GM23338 (cell line): ENCODE measurements at regions not wholly inside any gene's neighbourhood (a gene's known extent, or its start where the extent isn't known, plus 50 kb on each side); places are given as distances from the start of the nearest gene placed in this dataset.

ENCODE experiments used
- ATAC-seq: fragments of 200-7000 bp; cut with Tn5 transposase; 3 replicates; pipeline ENCODE4 v1.9.1; 2020
- DNase-seq: peaks from one replicate; pipeline ENCODE4 v3.0.0-alpha.2; 2015; ENCODE audit warnings: low spot score
- H2AFZ ChIP-seq: fragments of 200-600 bp; sonication (generic); 2 replicates; pipeline ENCODE4 v1.8.0; 2016; ENCODE audit warnings: antibody characterized with exemption, mild to moderate bottlenecking, moderate library complexity
- H3F3A ChIP-seq: fragments of 200-600 bp; sonication (generic); replicated peaks from 2 replicates; pipeline ENCODE4 v1.8.0; 2017; ENCODE audit warnings: antibody characterized with exemption, mixed run types, low read depth
- H3K27ac ChIP-seq: fragments of 200-600 bp; sonication (generic); 2 replicates; pipeline ENCODE4 v1.6.1; 2016; ENCODE audit warnings: low read depth
- H3K27me3 ChIP-seq: fragments of 200-600 bp; sonication (generic); 2 replicates; pipeline ENCODE4 v1.8.0; 2016; ENCODE audit warnings: mild to moderate bottlenecking, mixed run types, moderate library complexity; ENCODE audit not compliant: insufficient read depth
- H3K36me3 ChIP-seq: fragments of 200-600 bp; sonication (generic); 2 replicates; pipeline ENCODE4 v1.8.0; 2016; ENCODE audit warnings: mild to moderate bottlenecking; ENCODE audit not compliant: insufficient read depth
- H3K4me1 ChIP-seq: fragments of 200-600 bp; sonication (generic); 2 replicates; pipeline ENCODE4 v1.8.0; 2016; ENCODE audit warnings: mild to moderate bottlenecking, moderate library complexity; ENCODE audit not compliant: insufficient read depth
- H3K4me2 ChIP-seq: fragments of 200-600 bp; sonication (generic); 2 replicates; pipeline ENCODE4 v1.7.1; 2017; ENCODE audit warnings: mixed run types
- H3K4me3 ChIP-seq: fragments of 200-600 bp; sonication (generic); 2 replicates; pipeline ENCODE4 v1.6.1; 2016; ENCODE audit warnings: mixed run types
- H3K79me2 ChIP-seq: fragments of 200-600 bp; sonication (generic); replicated peaks from 2 replicates; pipeline ENCODE4 v1.8.0; 2017; ENCODE audit warnings: mild to moderate bottlenecking; ENCODE audit not compliant: insufficient read depth
- H3K9me2 ChIP-seq: fragments of 200-600 bp; sonication (generic); 2 replicates; pipeline ENCODE4 v1.8.0; 2017; ENCODE audit not compliant: insufficient read depth
- H4K20me1 ChIP-seq: fragments of 200-600 bp; sonication (generic); replicated peaks from 2 replicates; pipeline ENCODE4 v1.8.0; 2017; ENCODE audit warnings: mild to moderate bottlenecking; ENCODE audit not compliant: insufficient read depth
- H3K27ac Mint-ChIP-seq: 2 replicates; pipeline ENCODE4 v1.8.0; 2020; ENCODE audit warnings: inconsistent platforms, mild to moderate bottlenecking, moderate library complexity, mixed read lengths
- H3K27me3 Mint-ChIP-seq: 3 replicates; pipeline ENCODE4 v1.8.0; 2022; ENCODE audit warnings: low read depth, mild to moderate bottlenecking, moderate library complexity, mixed read lengths, inconsistent platforms; ENCODE audit not compliant: insufficient read depth, poor library complexity
- H3K36me3 Mint-ChIP-seq: 3 replicates; pipeline ENCODE4 v1.8.0; 2021; ENCODE audit warnings: low read depth, mild to moderate bottlenecking, inconsistent platforms, moderate library complexity, mixed read lengths
- H3K4me1 Mint-ChIP-seq: 3 replicates; pipeline ENCODE4 v1.8.0; 2020; ENCODE audit warnings: mild to moderate bottlenecking, inconsistent platforms, mixed read lengths
- H3K4me3 Mint-ChIP-seq: 3 replicates; pipeline ENCODE4 v1.8.0; 2021; ENCODE audit warnings: moderate library complexity, mild to moderate bottlenecking, inconsistent platforms, mixed read lengths
- H3K9me3 Mint-ChIP-seq: 3 replicates; pipeline ENCODE4 v1.8.0; 2020; ENCODE audit warnings: moderate library complexity, mild to moderate bottlenecking, inconsistent platforms, mixed read lengths
- EZH2phosphoT487 ChIP-seq: fragments of 200-600 bp; sonication (generic); IDR thresholded peaks from one replicate; pipeline ENCODE4 v1.8.1; 2018; ENCODE audit warnings: antibody characterized with exemption; ENCODE audit not compliant: unreplicated experiment
- TF ChIP-seq, protein P1 (sequence below): fragments of 250-450 bp; sonication (Bioruptor Pico); IDR thresholded peaks from 2 replicates; pipeline ENCODE4 v1.5.0; 2020; ENCODE audit warnings: mild to moderate bottlenecking, moderate library complexity
- TF ChIP-seq, protein P2 (sequence below): IDR thresholded peaks from one replicate; pipeline ENCODE4 v1.6.1; 2018; ENCODE audit warnings: antibody characterized with exemption; ENCODE audit not compliant: unreplicated experiment
- TF ChIP-seq, protein P3 (sequence below): IDR thresholded peaks from 2 replicates; pipeline ENCODE4 v1.6.1; 2016; ENCODE audit warnings: antibody characterized with exemption

- TF ChIP-seq, protein P1, sequence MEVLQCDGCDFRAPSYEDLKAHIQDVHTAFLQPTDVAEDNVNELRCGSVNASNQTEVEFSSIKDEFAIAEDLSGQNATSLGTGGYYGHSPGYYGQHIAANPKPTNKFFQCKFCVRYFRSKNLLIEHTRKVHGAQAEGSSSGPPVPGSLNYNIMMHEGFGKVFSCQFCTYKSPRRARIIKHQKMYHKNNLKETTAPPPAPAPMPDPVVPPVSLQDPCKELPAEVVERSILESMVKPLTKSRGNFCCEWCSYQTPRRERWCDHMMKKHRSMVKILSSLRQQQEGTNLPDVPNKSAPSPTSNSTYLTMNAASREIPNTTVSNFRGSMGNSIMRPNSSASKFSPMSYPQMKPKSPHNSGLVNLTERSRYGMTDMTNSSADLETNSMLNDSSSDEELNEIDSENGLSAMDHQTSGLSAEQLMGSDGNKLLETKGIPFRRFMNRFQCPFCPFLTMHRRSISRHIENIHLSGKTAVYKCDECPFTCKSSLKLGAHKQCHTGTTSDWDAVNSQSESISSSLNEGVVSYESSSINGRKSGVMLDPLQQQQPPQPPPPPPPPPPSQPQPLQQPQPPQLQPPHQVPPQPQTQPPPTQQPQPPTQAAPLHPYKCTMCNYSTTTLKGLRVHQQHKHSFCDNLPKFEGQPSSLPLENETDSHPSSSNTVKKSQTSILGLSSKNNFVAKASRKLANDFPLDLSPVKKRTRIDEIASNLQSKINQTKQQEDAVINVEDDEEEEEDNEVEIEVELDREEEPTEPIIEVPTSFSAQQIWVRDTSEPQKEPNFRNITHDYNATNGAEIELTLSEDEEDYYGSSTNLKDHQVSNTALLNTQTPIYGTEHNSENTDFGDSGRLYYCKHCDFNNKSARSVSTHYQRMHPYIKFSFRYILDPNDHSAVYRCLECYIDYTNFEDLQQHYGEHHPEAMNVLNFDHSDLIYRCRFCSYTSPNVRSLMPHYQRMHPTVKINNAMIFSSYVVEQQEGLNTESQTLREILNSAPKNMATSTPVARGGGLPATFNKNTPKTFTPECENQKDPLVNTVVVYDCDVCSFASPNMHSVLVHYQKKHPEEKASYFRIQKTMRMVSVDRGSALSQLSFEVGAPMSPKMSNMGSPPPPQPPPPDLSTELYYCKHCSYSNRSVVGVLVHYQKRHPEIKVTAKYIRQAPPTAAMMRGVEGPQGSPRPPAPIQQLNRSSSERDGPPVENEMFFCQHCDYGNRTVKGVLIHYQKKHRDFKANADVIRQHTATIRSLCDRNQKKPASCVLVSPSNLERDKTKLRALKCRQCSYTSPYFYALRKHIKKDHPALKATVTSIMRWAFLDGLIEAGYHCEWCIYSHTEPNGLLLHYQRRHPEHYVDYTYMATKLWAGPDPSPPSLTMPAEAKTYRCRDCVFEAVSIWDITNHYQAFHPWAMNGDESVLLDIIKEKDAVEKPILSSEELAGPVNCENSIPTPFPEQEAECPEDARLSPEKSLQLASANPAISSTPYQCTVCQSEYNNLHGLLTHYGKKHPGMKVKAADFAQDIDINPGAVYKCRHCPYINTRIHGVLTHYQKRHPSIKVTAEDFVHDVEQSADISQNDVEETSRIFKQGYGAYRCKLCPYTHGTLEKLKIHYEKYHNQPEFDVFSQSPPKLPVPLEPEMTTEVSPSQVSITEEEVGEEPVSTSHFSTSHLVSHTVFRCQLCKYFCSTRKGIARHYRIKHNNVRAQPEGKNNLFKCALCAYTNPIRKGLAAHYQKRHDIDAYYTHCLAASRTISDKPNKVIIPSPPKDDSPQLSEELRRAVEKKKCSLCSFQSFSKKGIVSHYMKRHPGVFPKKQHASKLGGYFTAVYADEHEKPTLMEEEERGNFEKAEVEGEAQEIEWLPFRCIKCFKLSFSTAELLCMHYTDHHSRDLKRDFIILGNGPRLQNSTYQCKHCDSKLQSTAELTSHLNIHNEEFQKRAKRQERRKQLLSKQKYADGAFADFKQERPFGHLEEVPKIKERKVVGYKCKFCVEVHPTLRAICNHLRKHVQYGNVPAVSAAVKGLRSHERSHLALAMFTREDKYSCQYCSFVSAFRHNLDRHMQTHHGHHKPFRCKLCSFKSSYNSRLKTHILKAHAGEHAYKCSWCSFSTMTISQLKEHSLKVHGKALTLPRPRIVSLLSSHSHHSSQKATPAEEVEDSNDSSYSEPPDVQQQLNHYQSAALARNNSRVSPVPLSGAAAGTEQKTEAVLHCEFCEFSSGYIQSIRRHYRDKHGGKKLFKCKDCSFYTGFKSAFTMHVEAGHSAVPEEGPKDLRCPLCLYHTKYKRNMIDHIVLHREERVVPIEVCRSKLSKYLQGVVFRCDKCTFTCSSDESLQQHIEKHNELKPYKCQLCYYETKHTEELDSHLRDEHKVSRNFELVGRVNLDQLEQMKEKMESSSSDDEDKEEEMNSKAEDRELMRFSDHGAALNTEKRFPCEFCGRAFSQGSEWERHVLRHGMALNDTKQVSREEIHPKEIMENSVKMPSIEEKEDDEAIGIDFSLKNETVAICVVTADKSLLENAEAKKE = no peak
Measured at GRCh38 chr10:131645756-131646155, 255.1 kb upstream of the PPP2R2D start (continued).

DNA sequence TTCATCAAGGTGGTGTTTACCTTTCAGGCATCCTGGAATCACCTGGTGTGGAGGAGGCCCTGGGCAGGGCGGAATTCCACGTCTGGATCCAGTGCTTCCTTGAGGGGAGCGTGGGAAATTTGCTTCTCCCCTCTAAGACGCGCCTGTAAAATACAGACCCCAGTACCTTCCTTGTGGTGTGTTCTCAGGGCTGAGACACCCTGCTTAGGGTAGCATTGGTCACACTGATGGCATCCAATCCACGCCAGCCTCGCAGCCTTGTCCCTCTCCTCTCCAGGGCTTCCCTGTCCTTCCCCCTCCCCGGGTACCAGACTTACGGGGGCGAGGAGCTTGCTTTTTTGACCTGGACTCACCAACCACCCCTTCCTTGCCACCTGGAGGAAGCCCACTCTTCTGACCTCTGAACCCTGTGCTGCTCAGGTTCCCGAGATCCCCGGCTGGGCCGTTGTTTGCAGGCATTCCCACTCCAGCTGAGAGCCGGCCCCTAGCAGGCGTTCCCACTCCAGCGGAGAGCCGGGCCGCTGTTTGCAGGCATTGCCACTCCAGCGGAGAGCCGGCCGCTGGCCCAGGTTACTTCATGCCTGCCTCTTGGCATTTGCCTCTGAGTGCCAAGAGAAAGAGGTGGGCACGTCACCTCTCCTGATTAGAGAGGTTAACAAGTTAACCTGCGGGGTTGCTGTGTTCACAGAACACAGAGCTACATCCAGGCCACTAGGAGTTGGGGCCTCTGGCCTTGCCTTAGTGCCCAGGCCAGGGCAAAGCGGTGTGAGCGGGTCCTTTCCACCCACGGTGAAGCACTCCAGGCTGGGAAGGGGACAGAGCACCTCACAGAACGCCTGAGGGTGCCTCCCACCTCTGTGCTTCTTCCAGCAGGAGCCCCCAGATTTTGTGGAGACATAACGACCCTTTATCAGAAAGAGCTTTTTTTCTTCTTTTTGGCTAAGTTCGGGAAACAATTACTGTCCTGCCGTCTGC, 254.0 kb upstream of the PPP2R2D start:
- Mint-ChIP-seq H3K4me3 (no peak overlapping the region; the same call in 2 of the 3 replicates), H3K27ac (no peak overlapping the region), H3K9me3 (peaks cover 5% of the 10 kb centered on the region; the same call in 1 of the 3 replicates), H3K27me3 (peaks cover 18% of the 10 kb centered on the region), H3K4me1 (peaks cover 36% of the 10 kb centered on the region), H3K36me3 (no peaks in the 10 kb centered on the region)
- Histone ChIP-seq H2AFZ (0 out of 2 replicates have a peak overlapping the region, but pooled peaks have one; percentile 43), H3K9me2 (no peaks in the 10 kb centered on the region), H3K27ac (no peak overlapping the region), H3K36me3 (no peaks in the 10 kb centered on the region), H4K20me1 (no peaks in the 10 kb centered on the region), H3K27me3 (no peaks in the 10 kb centered on the region), H3K79me2 (no peaks in the 10 kb centered on the region), H3K4me2 (no peak overlapping the region), H3F3A (0 out of 2 replicates have a peak, but pooled peaks cover 8% of the 10 kb centered on the region), H3K4me1 (peaks cover 9% of the 10 kb centered on the region), H3K4me3 (no peak overlapping the region)
- DNase-seq (no peak), ATAC-seq (peak; percentile 10; the same call in 2 of the 3 replicates)
- TF ChIP-seq, protein P2, sequence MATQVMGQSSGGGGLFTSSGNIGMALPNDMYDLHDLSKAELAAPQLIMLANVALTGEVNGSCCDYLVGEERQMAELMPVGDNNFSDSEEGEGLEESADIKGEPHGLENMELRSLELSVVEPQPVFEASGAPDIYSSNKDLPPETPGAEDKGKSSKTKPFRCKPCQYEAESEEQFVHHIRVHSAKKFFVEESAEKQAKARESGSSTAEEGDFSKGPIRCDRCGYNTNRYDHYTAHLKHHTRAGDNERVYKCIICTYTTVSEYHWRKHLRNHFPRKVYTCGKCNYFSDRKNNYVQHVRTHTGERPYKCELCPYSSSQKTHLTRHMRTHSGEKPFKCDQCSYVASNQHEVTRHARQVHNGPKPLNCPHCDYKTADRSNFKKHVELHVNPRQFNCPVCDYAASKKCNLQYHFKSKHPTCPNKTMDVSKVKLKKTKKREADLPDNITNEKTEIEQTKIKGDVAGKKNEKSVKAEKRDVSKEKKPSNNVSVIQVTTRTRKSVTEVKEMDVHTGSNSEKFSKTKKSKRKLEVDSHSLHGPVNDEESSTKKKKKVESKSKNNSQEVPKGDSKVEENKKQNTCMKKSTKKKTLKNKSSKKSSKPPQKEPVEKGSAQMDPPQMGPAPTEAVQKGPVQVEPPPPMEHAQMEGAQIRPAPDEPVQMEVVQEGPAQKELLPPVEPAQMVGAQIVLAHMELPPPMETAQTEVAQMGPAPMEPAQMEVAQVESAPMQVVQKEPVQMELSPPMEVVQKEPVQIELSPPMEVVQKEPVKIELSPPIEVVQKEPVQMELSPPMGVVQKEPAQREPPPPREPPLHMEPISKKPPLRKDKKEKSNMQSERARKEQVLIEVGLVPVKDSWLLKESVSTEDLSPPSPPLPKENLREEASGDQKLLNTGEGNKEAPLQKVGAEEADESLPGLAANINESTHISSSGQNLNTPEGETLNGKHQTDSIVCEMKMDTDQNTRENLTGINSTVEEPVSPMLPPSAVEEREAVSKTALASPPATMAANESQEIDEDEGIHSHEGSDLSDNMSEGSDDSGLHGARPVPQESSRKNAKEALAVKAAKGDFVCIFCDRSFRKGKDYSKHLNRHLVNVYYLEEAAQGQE = no peak
- TF ChIP-seq, protein P3, sequence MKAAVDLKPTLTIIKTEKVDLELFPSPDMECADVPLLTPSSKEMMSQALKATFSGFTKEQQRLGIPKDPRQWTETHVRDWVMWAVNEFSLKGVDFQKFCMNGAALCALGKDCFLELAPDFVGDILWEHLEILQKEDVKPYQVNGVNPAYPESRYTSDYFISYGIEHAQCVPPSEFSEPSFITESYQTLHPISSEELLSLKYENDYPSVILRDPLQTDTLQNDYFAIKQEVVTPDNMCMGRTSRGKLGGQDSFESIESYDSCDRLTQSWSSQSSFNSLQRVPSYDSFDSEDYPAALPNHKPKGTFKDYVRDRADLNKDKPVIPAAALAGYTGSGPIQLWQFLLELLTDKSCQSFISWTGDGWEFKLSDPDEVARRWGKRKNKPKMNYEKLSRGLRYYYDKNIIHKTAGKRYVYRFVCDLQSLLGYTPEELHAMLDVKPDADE = no peak
- TF ChIP-seq EZH2phosphoT487 = no peak
